ENCODE measurements at regions not wholly inside any gene's neighbourhood (a gene's known extent, or its start where the extent isn't known, plus 50 kb on each side); places are given as distances from the start of the nearest gene placed in this dataset.

GRCh38 chr2:14223576-14223975 lies 408.9 kb upstream of the LRATD1 start:
- DNase-seq = no peak

- peak; percentile 7 for DNase-seq
Measured at GRCh38 chr2:14231391-14231898, 401.1 kb upstream of the LRATD1 start.

- no peak for DNase-seq
Measured at GRCh38 chr2:14232217-14232616, 400.3 kb upstream of the LRATD1 start.

- no peak for DNase-seq
Measured at GRCh38 chr2:14234911-14235310, 397.6 kb upstream of the LRATD1 start.

GRCh38 chr2:14235667-14236066 lies 396.9 kb upstream of the LRATD1 start:
- DNase-seq = no peak

GRCh38 chr2:14237902-14238301 lies 394.6 kb upstream of the LRATD1 start:
- no peak for DNase-seq

- DNase-seq = no peak
Measured at GRCh38 chr2:14239605-14240004, 392.9 kb upstream of the LRATD1 start.

- no peak for DNase-seq
Measured at GRCh38 chr2:14240868-14241267, 391.6 kb upstream of the LRATD1 start.

- no peak for DNase-seq
Measured at GRCh38 chr2:14245901-14246300, 386.6 kb upstream of the LRATD1 start.

GRCh38 chr2:14255135-14255820 lies 377.2 kb upstream of the LRATD1 start:
- no peak for DNase-seq

- DNase-seq = no peak
Measured at GRCh38 chr2:14256890-14257289, 375.6 kb upstream of the LRATD1 start.

GRCh38 chr2:14257801-14258507 lies 374.6 kb upstream of the LRATD1 start:
- DNase-seq = no peak

- no peak for DNase-seq
Measured at GRCh38 chr2:14261771-14262170, 370.7 kb upstream of the LRATD1 start.

GRCh38 chr2:14263053-14263452 lies 369.5 kb upstream of the LRATD1 start:
- DNase-seq = no peak

GRCh38 chr2:14270036-14270582 lies 362.4 kb upstream of the LRATD1 start:
- no peak for DNase-seq

- no peak for DNase-seq
Measured at GRCh38 chr2:14272396-14273075, 360.0 kb upstream of the LRATD1 start.

- no peak for DNase-seq
Measured at GRCh38 chr2:14273650-14274049, 358.9 kb upstream of the LRATD1 start.

GRCh38 chr2:14284244-14284643 lies 348.3 kb upstream of the LRATD1 start:
- no peak for DNase-seq

- DNase-seq = no peak
Measured at GRCh38 chr2:14285812-14286211, 346.7 kb upstream of the LRATD1 start.

- DNase-seq = no peak
Measured at GRCh38 chr2:14288016-14288415, 344.5 kb upstream of the LRATD1 start.

- DNase-seq = no peak
Measured at GRCh38 chr2:14292964-14293363, 339.6 kb upstream of the LRATD1 start.

- DNase-seq = no peak
Measured at GRCh38 chr2:14297340-14297739, 335.2 kb upstream of the LRATD1 start.

GRCh38 chr2:14297906-14298305 lies 334.6 kb upstream of the LRATD1 start:
- no peak for DNase-seq
